ENCODE measurements at regions not wholly inside any gene's neighbourhood (a gene's known extent, or its start where the extent isn't known, plus 50 kb on each side); places are given as distances from the start of the nearest gene placed in this dataset.
"Not testable (repeated sequence)": the region's sequence is repeated elsewhere in the genome, so short reads cannot be mapped to it uniquely, and the experiment has no call there.

DNA sequence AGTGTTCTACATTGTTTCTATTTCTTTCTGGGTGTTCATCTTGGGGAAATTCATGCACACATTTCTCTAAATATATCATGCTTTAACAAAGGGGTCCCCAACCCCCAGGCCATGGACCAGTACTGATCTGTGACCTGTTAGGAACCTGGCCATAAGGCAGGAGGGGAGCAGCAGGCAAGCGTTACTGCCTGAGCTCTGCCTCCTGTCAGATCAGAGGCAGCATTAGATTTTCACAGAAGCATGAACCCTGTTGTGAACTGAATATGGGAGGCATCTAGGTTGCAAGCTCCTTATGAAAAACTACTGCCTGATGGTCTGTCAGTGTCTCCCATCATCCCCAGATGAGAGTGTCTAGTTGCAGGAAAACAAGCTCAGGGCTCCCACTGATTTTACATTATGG lies 270.0 kb downstream of the AGTPBP1 start:
- Histone ChIP-seq H3K56ac (ENCODE audit: low read length) (no peak overlapping the region), H4K8ac (ENCODE audit: low read depth, low read length) (no peak overlapping the region), H2BK5ac (ENCODE audit: low read length) (no peak overlapping the region), H3K4me3 (ENCODE audit: low read length) (no peak overlapping the region), H3K9ac (ENCODE audit: low read length) (no peak overlapping the region), H2BK15ac (replicated peaks; ENCODE audit: low read depth) (no peak overlapping the region), H4K5ac (ENCODE audit: low read length) (no peak overlapping the region), H3K79me1 (ENCODE audit: low read length) (no peaks in the 10 kb centered on the region), H2BK120ac (ENCODE audit: low read depth, low read length) (no peak overlapping the region), H3K27me3 (ENCODE audit: insufficient read depth, low read length, poor library complexity) (no peaks in the 10 kb centered on the region), H2AK5ac (ENCODE audit: low read length) (no peak overlapping the region), H3K36me3 (ENCODE audit: control insufficient read depth, insufficient read depth, low read length) (no peaks in the 10 kb centered on the region), H3K4me1 (ENCODE audit: control insufficient read depth, low read depth, low read length) (no peaks in the 10 kb centered on the region), H3K27ac (ENCODE audit: low read depth, low read length) (no peak overlapping the region), H3K4me2 (ENCODE audit: low read length) (no peak overlapping the region), H3K23ac (ENCODE audit: low read length) (no peak overlapping the region), H3K18ac (ENCODE audit: low read length) (no peak overlapping the region), H3K4ac (ENCODE audit: low read depth, low read length) (no peak overlapping the region), H3K79me2 (ENCODE audit: control insufficient read depth, insufficient read depth, low read length) (no peaks in the 10 kb centered on the region)
- no peak for DNase-seq
- WGBS (ENCODE audit: extremely low coverage, insufficient coverage, low lambda C conversion rate), result no CpG with 5 or more reads among the region's 1 CpG

DNA sequence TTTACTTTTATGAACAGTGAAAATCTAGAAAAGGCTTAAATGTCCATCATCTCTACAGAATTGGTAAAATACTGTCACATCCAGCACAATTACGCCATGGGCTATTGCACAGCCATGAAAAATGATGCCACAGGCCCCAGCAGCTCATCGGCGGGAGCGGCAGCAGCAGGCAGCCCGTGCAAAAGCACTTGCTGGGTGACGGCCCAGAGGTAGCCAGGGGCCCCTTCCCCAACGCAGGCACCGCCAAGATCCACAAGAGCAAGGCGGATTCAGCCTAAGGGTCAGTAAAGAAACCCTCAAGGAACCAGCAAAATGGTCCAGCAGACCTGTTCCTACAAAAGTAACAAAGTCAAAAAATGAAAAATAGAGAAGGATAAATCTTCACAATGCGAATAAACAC lies 272.7 kb downstream of the AGTPBP1 start:
- no peak overlapping the region for H3K27ac ChIP-seq (ENCODE audit: low read depth, low read length)
- no peaks in the 10 kb centered on the region for H3K27me3 ChIP-seq (ENCODE audit: insufficient read depth, low read length, poor library complexity)
- no peak overlapping the region for H2BK5ac ChIP-seq (ENCODE audit: low read length)
- H2BK120ac ChIP-seq (ENCODE audit: low read depth, low read length), result no peak overlapping the region
- H3K56ac ChIP-seq (ENCODE audit: low read length), result no peak overlapping the region
- H3K4me3 ChIP-seq (ENCODE audit: low read length), result no peak overlapping the region
- H2BK15ac ChIP-seq (replicated peaks; ENCODE audit: low read depth), result no peak overlapping the region
- no peak overlapping the region for H4K8ac ChIP-seq (ENCODE audit: low read depth, low read length)
- H3K18ac ChIP-seq (ENCODE audit: low read length), result no peak overlapping the region
- no peak overlapping the region for H2AK5ac ChIP-seq (ENCODE audit: low read length)
- H3K4me2 ChIP-seq (ENCODE audit: low read length), result no peak overlapping the region
- no peaks in the 10 kb centered on the region for H3K79me2 ChIP-seq (ENCODE audit: control insufficient read depth, insufficient read depth, low read length)
- H3K4me1 ChIP-seq (ENCODE audit: control insufficient read depth, low read depth, low read length), result no peaks in the 10 kb centered on the region
- WGBS (ENCODE audit: extremely low coverage, insufficient coverage, low lambda C conversion rate), result no CpG with 5 or more reads among the region's 10 CpGs
- H3K79me1 ChIP-seq (ENCODE audit: low read length), result no peaks in the 10 kb centered on the region
- no peak for DNase-seq
- no peak overlapping the region for H3K9ac ChIP-seq (ENCODE audit: low read length)
- no peak overlapping the region for H4K5ac ChIP-seq (ENCODE audit: low read length)
- H3K4ac ChIP-seq (ENCODE audit: low read depth, low read length), result no peak overlapping the region
- no peak overlapping the region for H3K23ac ChIP-seq (ENCODE audit: low read length)
- no peaks in the 10 kb centered on the region for H3K36me3 ChIP-seq (ENCODE audit: control insufficient read depth, insufficient read depth, low read length)

DNA sequence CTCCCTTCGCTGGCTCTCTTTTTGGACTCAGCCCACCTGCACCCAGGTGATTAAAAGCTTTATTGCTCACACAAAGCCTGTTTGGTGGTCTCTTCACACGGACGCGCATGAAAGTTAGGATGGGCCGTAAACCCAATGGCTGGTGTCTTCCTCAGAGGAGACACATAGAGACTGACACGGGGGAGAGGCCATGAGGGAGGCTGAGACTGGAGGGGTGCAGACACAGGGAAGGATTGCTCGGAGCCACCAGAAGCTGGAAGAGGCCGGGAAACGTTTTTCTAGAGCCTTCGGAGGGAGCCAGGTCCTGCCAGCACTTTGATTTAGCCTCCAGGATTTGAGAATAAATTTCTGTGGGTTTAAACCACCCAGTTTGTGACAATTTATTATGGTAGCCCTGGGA lies 274.9 kb downstream of the AGTPBP1 start:
- Histone ChIP-seq H2BK15ac (replicated peaks; ENCODE audit: low read depth) (no peak overlapping the region), H3K56ac (ENCODE audit: low read length) (peak overlapping the region; percentile 67), H3K36me3 (ENCODE audit: control insufficient read depth, insufficient read depth, low read length) (no peaks in the 10 kb centered on the region), H3K4me2 (ENCODE audit: low read length) (no peak overlapping the region), H2AK5ac (ENCODE audit: low read length) (no peak overlapping the region), H3K9ac (ENCODE audit: low read length) (no peak overlapping the region), H3K4ac (ENCODE audit: low read depth, low read length) (no peak overlapping the region), H3K27ac (ENCODE audit: low read depth, low read length) (peak overlapping the region; percentile 62), H3K79me2 (ENCODE audit: control insufficient read depth, insufficient read depth, low read length) (no peaks in the 10 kb centered on the region), H3K4me1 (ENCODE audit: control insufficient read depth, low read depth, low read length) (no peaks in the 10 kb centered on the region), H3K18ac (ENCODE audit: low read length) (peak overlapping the region; percentile 11), H3K79me1 (ENCODE audit: low read length) (no peaks in the 10 kb centered on the region), H2BK120ac (ENCODE audit: low read depth, low read length) (no peak overlapping the region), H4K5ac (ENCODE audit: low read length) (no peak overlapping the region), H3K27me3 (ENCODE audit: insufficient read depth, low read length, poor library complexity) (no peaks in the 10 kb centered on the region), H4K8ac (ENCODE audit: low read depth, low read length) (no peak overlapping the region), H3K23ac (ENCODE audit: low read length) (no peak overlapping the region), H3K4me3 (ENCODE audit: low read length) (no peak overlapping the region), H2BK5ac (ENCODE audit: low read length) (no peak overlapping the region)
- DNase-seq, result peak; percentile 23
- WGBS (ENCODE audit: extremely low coverage, insufficient coverage, low lambda C conversion rate), result no CpG with 5 or more reads among the region's 10 CpGs

DNA sequence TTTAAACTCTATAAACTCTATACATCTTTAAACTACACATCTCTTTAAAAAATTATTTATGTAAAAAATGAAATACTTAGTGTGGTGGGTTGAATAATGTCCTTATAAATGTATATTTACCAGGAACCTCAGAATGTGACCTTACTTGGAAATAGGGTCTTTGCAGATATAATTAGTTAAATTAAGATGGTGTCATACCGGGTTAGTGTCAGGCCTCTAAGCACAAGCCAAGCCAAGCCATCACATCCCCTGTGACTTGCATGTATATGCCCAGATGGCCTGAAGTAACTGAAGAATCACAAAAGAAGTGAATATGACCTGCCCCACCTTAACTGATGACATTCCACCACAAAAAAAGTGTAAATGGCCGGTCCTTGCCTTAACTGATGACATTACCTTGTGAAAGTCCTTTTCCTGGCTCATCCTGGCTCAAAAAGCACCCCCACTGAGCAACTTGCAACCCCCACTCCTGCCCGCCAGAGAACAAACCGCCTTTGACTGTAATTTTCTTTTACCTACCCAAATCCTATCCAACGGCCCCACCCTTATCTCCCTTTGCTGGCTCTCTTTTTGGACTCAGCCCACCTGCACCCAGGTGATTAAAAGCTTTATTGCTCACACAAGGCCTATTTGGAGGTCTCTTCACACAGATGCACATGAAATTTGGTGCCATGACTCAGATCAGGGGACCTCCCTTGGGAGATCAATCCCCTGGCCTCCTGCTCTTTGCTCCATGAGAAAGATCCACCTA lies 283.5 kb downstream of the AGTPBP1 start:
- H4K5ac ChIP-seq (ENCODE audit: low read length); H3K56ac ChIP-seq (ENCODE audit: low read length); H3K27me3 ChIP-seq (ENCODE audit: insufficient read depth, low read length, poor library complexity); H3K18ac ChIP-seq (ENCODE audit: low read length); H3K4me3 ChIP-seq (ENCODE audit: low read length); H3K79me2 ChIP-seq (ENCODE audit: control insufficient read depth, insufficient read depth, low read length); H3K9ac ChIP-seq (ENCODE audit: low read length); H2AK5ac ChIP-seq (ENCODE audit: low read length); H3K36me3 ChIP-seq (ENCODE audit: control insufficient read depth, insufficient read depth, low read length); H4K8ac ChIP-seq (ENCODE audit: low read depth, low read length); H3K79me1 ChIP-seq (ENCODE audit: low read length); H3K4ac ChIP-seq (ENCODE audit: low read depth, low read length); H3K4me1 ChIP-seq (ENCODE audit: control insufficient read depth, low read depth, low read length); H2BK15ac ChIP-seq (replicated peaks; ENCODE audit: low read depth); DNase-seq; H3K4me2 ChIP-seq (ENCODE audit: low read length); H3K23ac ChIP-seq (ENCODE audit: low read length); H2BK120ac ChIP-seq (ENCODE audit: low read depth, low read length): not testable (repeated sequence)
- no CpG with 5 or more reads among the region's 5 CpGs for WGBS (ENCODE audit: extremely low coverage, insufficient coverage, low lambda C conversion rate)
- peak overlapping the region; percentile 51 for H3K27ac ChIP-seq (ENCODE audit: low read depth, low read length)
- peak overlapping the region; percentile 35 for H2BK5ac ChIP-seq (ENCODE audit: low read length)

DNA sequence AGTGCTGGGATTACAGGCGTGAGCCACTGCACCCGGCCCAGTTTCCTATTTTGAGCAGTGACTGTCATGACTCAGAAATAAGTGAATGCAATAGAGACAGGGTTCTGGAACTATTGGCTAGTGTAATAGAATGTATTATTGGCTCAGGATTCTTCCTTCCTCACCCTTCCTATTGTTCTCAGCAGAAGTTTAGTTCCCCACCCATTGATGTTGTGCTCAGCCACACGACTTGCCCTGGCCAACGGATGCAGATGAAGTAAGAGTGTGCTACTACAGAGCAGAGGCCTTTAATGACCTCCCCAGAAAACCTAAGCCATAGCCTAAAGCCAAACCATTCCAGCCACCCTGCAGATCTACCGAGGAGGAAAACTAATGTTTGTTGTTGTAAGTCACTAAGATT lies 287.9 kb downstream of the AGTPBP1 start:
- Histone ChIP-seq H3K4ac (ENCODE audit: low read depth, low read length) (no peak overlapping the region), H3K56ac (ENCODE audit: low read length) (no peak overlapping the region), H3K79me2 (ENCODE audit: control insufficient read depth, insufficient read depth, low read length) (no peaks in the 10 kb centered on the region), H3K9ac (ENCODE audit: low read length) (no peak overlapping the region), H3K4me3 (ENCODE audit: low read length) (no peak overlapping the region), H2AK5ac (ENCODE audit: low read length) (no peak overlapping the region), H3K4me1 (ENCODE audit: control insufficient read depth, low read depth, low read length) (peaks cover 2% of the 10 kb centered on the region), H3K27ac (ENCODE audit: low read depth, low read length) (no peak overlapping the region), H3K36me3 (ENCODE audit: control insufficient read depth, insufficient read depth, low read length) (no peaks in the 10 kb centered on the region), H4K8ac (ENCODE audit: low read depth, low read length) (no peak overlapping the region), H2BK5ac (ENCODE audit: low read length) (no peak overlapping the region), H3K18ac (ENCODE audit: low read length) (no peak overlapping the region), H3K79me1 (ENCODE audit: low read length) (no peaks in the 10 kb centered on the region), H3K23ac (ENCODE audit: low read length) (no peak overlapping the region), H3K27me3 (ENCODE audit: insufficient read depth, low read length, poor library complexity) (no peaks in the 10 kb centered on the region), H2BK120ac (ENCODE audit: low read depth, low read length) (no peak overlapping the region), H3K4me2 (ENCODE audit: low read length) (no peak overlapping the region), H2BK15ac (replicated peaks; ENCODE audit: low read depth) (no peak overlapping the region), H4K5ac (ENCODE audit: low read length) (no peak overlapping the region)
- no peak for DNase-seq
- WGBS (ENCODE audit: extremely low coverage, insufficient coverage, low lambda C conversion rate), result no CpG with 5 or more reads among the region's 5 CpGs

DNA sequence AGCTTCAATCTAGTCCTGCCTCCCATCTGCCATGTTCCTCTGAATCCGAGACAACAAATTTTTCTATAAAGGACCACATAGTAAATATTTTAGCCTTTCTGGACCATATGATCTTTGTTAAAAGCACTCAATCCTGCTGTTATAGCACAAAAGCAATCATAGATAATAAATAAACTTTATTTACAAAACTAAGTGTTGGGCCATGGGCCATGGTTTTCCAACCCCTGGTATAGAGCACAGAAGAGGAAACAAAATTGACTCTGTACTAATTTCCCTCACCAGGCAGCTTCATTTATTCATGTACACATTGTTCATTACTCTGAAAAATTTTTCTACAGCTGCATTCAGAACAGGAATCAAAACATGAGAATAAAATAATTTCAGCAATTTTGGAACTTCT lies 288.9 kb downstream of the AGTPBP1 start:
- Histone ChIP-seq H3K79me2 (ENCODE audit: control insufficient read depth, insufficient read depth, low read length) (no peaks in the 10 kb centered on the region), H3K4me1 (ENCODE audit: control insufficient read depth, low read depth, low read length) (peaks cover 2% of the 10 kb centered on the region), H3K27me3 (ENCODE audit: insufficient read depth, low read length, poor library complexity) (no peaks in the 10 kb centered on the region), H3K4me3 (ENCODE audit: low read length) (no peak overlapping the region), H3K36me3 (ENCODE audit: control insufficient read depth, insufficient read depth, low read length) (no peaks in the 10 kb centered on the region), H2BK5ac (ENCODE audit: low read length) (no peak overlapping the region), H3K56ac (ENCODE audit: low read length) (no peak overlapping the region), H2BK120ac (ENCODE audit: low read depth, low read length) (no peak overlapping the region), H2AK5ac (ENCODE audit: low read length) (no peak overlapping the region), H3K18ac (ENCODE audit: low read length) (no peak overlapping the region), H4K5ac (ENCODE audit: low read length) (no peak overlapping the region), H3K23ac (ENCODE audit: low read length) (no peak overlapping the region), H2BK15ac (replicated peaks; ENCODE audit: low read depth) (no peak overlapping the region), H3K9ac (ENCODE audit: low read length) (no peak overlapping the region), H4K8ac (ENCODE audit: low read depth, low read length) (no peak overlapping the region), H3K4me2 (ENCODE audit: low read length) (no peak overlapping the region), H3K4ac (ENCODE audit: low read depth, low read length) (no peak overlapping the region), H3K27ac (ENCODE audit: low read depth, low read length) (no peak overlapping the region), H3K79me1 (ENCODE audit: low read length) (no peaks in the 10 kb centered on the region)
- no CpG with 5 or more reads among the region's 1 CpG for WGBS (ENCODE audit: extremely low coverage, insufficient coverage, low lambda C conversion rate)
- no peak for DNase-seq
